Suprapubic skin (tissue), 4 donors: ENCODE measurements at regions not wholly inside any gene's neighbourhood (a gene's known extent, or its start where the extent isn't known, plus 50 kb on each side); places are given as distances from the start of the nearest gene placed in this dataset.

ENCODE experiments used
- DNase-seq, 2 donors: peaks; one replicate each; pipeline ENCODE4 v3.0.0-alpha.2; 2019; ENCODE audit warnings: low spot score in 2 of 2
- H3K27ac ChIP-seq: fragments of 200-600 bp; sonication (generic); one replicate; pipeline ENCODE4 v1.5.1; 2019
- H3K27me3 ChIP-seq: fragments of 200-600 bp; sonication (generic); one replicate; pipeline ENCODE4 v1.5.1; 2019
- H3K36me3 ChIP-seq: fragments of 200-600 bp; sonication (generic); one replicate; pipeline ENCODE4 v1.5.1; 2019
- H3K4me1 ChIP-seq: fragments of 200-600 bp; sonication (generic); one replicate; pipeline ENCODE4 v1.5.1; 2019
- H3K4me3 ChIP-seq: fragments of 200-600 bp; sonication (generic); one replicate; pipeline ENCODE4 v1.5.1; 2019; ENCODE audit warnings: mild to moderate bottlenecking
- H3K9me3 ChIP-seq: fragments of 200-600 bp; sonication (generic); one replicate; pipeline ENCODE4 v1.5.1; 2019
- EP300 ChIP-seq: sonication (generic); formaldehyde crosslinking; IDR thresholded peaks from one replicate; pipeline ENCODE4 v1.6.1; 2017; ENCODE audit warnings: antibody characterized with exemption
- POLR2A ChIP-seq, 2 donors: fragments of 450-650 bp; IDR thresholded peaks; one replicate each; pipeline ENCODE4 v1.6.1; 2017; ENCODE audit warnings: antibody characterized with exemption in 2 of 2, mild to moderate bottlenecking in 2 of 2, moderate library complexity in 2 of 2
- POLR2AphosphoS5 ChIP-seq, 3 donors: sonication (generic); formaldehyde crosslinking; IDR thresholded peaks; one replicate each; pipeline ENCODE4 v1.6.1; 2017; ENCODE audit warnings: antibody characterized with exemption in 3 of 3
- WGBS: methylation state at CpG from one replicate; pipeline ENCODE4 v1.1.5; 2018; 5-methylcytosine and 5-hydroxymethylcytosine counted together
- TF ChIP-seq, protein P1 (sequence below), 2 donors: fragments of 200-600 bp in 1 of 2; fragments of 450-650 bp in 1 of 2; sonication (generic) in 1 of 2; IDR thresholded peaks; one replicate each; pipeline ENCODE4 v1.5.1; 2016 to 2019; ENCODE audit warnings: antibody characterized with exemption in 2 of 2, mild to moderate bottlenecking in 1 of 2, moderate library complexity in 1 of 2

DNA sequence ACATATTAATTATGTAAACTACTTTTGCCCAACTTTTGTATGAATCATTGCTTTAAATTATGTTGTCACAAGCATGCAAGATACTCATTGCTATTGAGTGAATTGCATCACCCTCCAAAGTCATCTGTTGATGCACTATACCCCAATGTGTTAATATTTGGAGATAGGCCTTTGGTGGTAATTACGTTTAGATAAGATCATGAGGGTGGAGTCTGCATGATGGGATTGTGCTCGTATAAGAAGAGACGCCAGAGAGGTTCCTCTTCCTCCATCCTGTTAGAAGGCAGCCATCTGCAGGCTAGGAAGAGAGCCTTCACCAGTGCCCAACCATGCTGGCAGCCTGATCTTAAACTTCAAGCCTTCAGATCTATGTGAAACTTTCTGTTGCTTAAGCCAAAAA, 95.3 kb upstream of the MAGI2 start:
- H3K36me3 ChIP-seq: no peaks in the 10 kb centered on the region
- H3K9me3 ChIP-seq: no peaks in the 10 kb centered on the region
- WGBS: 23% methylated on average over 3 of the region's 3 CpGs
- no peaks in the 10 kb centered on the region for H3K27me3 ChIP-seq
- DNase-seq: no peak
- H3K4me3 ChIP-seq: no peak overlapping the region
- TF ChIP-seq, protein P1, sequence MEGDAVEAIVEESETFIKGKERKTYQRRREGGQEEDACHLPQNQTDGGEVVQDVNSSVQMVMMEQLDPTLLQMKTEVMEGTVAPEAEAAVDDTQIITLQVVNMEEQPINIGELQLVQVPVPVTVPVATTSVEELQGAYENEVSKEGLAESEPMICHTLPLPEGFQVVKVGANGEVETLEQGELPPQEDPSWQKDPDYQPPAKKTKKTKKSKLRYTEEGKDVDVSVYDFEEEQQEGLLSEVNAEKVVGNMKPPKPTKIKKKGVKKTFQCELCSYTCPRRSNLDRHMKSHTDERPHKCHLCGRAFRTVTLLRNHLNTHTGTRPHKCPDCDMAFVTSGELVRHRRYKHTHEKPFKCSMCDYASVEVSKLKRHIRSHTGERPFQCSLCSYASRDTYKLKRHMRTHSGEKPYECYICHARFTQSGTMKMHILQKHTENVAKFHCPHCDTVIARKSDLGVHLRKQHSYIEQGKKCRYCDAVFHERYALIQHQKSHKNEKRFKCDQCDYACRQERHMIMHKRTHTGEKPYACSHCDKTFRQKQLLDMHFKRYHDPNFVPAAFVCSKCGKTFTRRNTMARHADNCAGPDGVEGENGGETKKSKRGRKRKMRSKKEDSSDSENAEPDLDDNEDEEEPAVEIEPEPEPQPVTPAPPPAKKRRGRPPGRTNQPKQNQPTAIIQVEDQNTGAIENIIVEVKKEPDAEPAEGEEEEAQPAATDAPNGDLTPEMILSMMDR (IDR thresholded peaks at IDR 0.05): no peak
- TF ChIP-seq POLR2A (IDR thresholded peaks at IDR 0.05) (no peak), EP300 (no peak), POLR2AphosphoS5 (IDR thresholded peaks at IDR 0.05) (no peak)
- no peaks in the 10 kb centered on the region for H3K4me1 ChIP-seq
- H3K27ac ChIP-seq: no peak overlapping the region

DNA sequence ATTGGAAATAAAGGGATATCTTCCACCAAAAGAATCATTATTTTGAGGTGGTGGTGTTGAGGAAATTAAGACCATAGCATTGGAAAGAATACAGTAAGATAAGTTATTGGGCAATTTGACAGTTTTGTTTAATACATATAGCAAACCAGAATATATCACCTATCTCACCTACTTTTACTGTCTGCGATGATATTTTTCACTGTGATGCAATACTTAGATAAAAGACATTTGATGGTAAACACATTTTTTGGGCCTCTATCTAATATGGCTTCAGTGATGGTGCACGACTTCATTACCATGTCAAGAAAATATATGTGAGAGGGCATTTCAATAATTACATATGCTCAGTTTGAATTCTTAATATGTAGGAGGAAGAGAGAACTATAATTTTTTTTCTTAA, 93.7 kb upstream of the MAGI2 start:
- no peak overlapping the region for H3K4me3 ChIP-seq
- no peak overlapping the region for H3K27ac ChIP-seq
- WGBS: 89% methylated on average over 2 of the region's 2 CpGs
- no peaks in the 10 kb centered on the region for H3K9me3 ChIP-seq
- H3K27me3 ChIP-seq: no peaks in the 10 kb centered on the region
- no peaks in the 10 kb centered on the region for H3K36me3 ChIP-seq
- TF ChIP-seq POLR2AphosphoS5 (IDR thresholded peaks at IDR 0.05): no peak
- no peak for TF ChIP-seq POLR2A (IDR thresholded peaks at IDR 0.05)
- no peak for TF ChIP-seq EP300
- TF ChIP-seq, protein P1 (IDR thresholded peaks at IDR 0.05): no peak
- DNase-seq: no peak
- H3K4me1 ChIP-seq: no peaks in the 10 kb centered on the region

DNA sequence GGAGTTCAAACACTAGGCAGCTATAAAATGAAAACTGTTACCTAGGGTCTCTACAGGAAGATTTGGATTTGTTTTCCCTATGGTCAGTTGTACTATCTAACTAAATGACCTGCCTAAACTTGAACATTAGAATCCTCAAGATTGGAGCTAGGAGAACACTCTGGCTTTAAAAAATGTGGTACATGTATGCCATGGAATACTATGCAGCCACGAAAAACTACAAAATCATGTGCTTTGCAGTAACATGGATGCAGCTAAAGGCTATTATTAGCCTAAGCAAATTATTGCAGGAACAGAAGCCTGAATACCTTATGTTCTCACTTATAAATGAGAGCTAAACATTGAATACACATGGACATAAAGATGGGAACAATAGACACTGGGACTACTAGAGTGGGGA, 87.1 kb upstream of the MAGI2 start:
- H3K4me1 ChIP-seq: no peaks in the 10 kb centered on the region
- no peak for DNase-seq
- no peaks in the 10 kb centered on the region for H3K9me3 ChIP-seq
- WGBS: 88% methylated on average over 1 of the region's 1 CpG
- H3K27ac ChIP-seq: no peak overlapping the region
- no peak overlapping the region for H3K4me3 ChIP-seq
- H3K27me3 ChIP-seq: no peaks in the 10 kb centered on the region
- H3K36me3 ChIP-seq: no peaks in the 10 kb centered on the region
- TF ChIP-seq, protein P1 (IDR thresholded peaks at IDR 0.05): no peak
- no peak for TF ChIP-seq POLR2A (IDR thresholded peaks at IDR 0.05)
- no peak for TF ChIP-seq EP300
- no peak for TF ChIP-seq POLR2AphosphoS5 (IDR thresholded peaks at IDR 0.05)

DNA sequence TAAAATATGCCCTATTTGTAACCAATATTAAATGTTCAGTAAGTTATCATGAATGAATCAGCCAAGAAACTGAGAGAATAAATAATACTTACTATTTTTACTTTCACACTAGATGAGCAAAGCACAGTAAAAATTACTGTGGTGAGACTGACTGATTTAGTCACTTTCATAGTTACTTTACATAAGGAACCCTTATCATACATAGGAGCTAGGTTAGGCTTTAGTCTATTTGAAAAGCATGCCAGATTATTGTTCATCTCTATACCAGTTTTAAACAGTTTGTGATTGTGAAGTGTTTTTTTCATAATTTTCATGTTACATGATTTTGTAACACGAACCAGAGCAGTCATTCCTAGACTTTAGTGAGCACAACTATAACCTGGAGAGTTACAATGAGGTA, 80.7 kb upstream of the MAGI2 start:
- H3K9me3 ChIP-seq: no peaks in the 10 kb centered on the region
- no peaks in the 10 kb centered on the region for H3K27me3 ChIP-seq
- no peak overlapping the region for H3K4me3 ChIP-seq
- no peak overlapping the region for H3K27ac ChIP-seq
- H3K4me1 ChIP-seq: no peaks in the 10 kb centered on the region
- WGBS: 55% methylated on average over 1 of the region's 1 CpG
- TF ChIP-seq EP300: no peak
- TF ChIP-seq, protein P1 (IDR thresholded peaks at IDR 0.05): no peak
- TF ChIP-seq POLR2AphosphoS5 (IDR thresholded peaks at IDR 0.05): no peak
- no peak for TF ChIP-seq POLR2A (IDR thresholded peaks at IDR 0.05)
- no peaks in the 10 kb centered on the region for H3K36me3 ChIP-seq
- no peak for DNase-seq

DNA sequence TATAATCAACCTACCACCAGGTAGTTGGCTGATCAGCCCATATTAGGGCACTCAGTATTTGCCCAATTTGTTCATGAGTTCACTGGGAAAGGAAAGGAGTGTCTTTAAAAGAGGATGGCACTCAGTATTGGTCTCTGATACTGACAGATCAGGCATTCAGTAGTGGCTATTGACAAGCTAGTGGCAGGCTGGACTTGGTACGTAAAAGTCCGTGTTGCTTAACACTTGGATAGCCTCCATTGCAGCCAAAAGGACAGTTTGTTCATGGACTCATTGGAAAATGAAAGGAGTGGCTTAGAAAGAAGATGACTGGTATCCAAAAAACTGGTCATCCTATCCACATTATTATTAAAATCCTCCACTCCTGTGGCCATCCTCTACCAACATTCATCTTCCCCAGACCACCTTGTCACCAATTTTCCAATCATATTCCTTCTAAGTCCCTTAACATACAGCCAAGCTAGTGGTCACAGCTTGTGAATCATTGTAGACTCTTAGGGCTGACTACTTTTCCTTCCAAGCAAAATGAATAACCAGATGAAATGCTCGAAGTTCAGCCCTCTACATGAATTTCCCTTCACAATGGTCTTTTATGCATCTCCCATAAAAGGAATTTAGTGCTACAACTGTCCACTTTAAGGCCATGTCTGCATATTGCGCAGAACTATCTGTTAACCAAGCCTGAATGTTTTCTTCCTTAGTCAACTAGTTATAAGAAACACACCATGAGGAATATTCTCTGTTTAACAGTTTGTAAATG, 78.6 kb upstream of the MAGI2 start:
- 85% methylated on average over 4 of the region's 4 CpGs for WGBS
- DNase-seq: no peak
- no peaks in the 10 kb centered on the region for H3K36me3 ChIP-seq
- H3K27ac ChIP-seq: no peak overlapping the region
- H3K9me3 ChIP-seq: no peaks in the 10 kb centered on the region
- H3K27me3 ChIP-seq: no peaks in the 10 kb centered on the region
- H3K4me1 ChIP-seq: no peaks in the 10 kb centered on the region
- TF ChIP-seq POLR2A (IDR thresholded peaks at IDR 0.05) (no peak), POLR2AphosphoS5 (IDR thresholded peaks at IDR 0.05) (no peak), EP300 (no peak)
- TF ChIP-seq, protein P1 (IDR thresholded peaks at IDR 0.05): no peak
- no peak overlapping the region for H3K4me3 ChIP-seq
